GM21619 (cell line): ENCODE measurements at regions not wholly inside any gene's neighbourhood (a gene's known extent, or its start where the extent isn't known, plus 50 kb on each side); places are given as distances from the start of the nearest gene placed in this dataset.
"Not testable (repeated sequence)": the region's sequence is repeated elsewhere in the genome, so short reads cannot be mapped to it uniquely, and the experiment has no call there.

Experiments used
- ATAC-seq: cut with Tn5 transposase; IDR thresholded peaks from one replicate; pipeline ENCODE4 v1.9.1; 2021; ENCODE audit not compliant: unreplicated experiment

DNA sequence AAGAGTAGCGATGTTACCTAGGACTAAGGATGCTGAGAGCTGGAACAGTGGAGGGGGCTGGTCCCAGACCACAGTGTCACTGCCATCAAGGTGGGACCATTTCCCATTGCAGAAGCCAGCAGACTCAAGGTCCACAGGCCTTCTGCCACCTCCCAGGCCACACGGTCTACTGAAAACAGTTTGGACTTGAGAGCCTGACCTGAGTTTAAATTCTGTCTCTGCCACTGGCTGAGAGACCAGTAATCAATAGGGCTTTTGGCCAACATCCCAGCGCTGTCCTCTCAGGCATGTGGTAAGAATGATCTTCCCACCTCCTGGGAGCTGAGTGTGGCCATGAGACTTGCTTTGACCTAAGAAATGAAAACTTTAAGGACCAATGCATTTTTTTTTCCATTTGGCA is 331.4 kb upstream of the CDH5 start:
- no peak for ATAC-seq

DNA sequence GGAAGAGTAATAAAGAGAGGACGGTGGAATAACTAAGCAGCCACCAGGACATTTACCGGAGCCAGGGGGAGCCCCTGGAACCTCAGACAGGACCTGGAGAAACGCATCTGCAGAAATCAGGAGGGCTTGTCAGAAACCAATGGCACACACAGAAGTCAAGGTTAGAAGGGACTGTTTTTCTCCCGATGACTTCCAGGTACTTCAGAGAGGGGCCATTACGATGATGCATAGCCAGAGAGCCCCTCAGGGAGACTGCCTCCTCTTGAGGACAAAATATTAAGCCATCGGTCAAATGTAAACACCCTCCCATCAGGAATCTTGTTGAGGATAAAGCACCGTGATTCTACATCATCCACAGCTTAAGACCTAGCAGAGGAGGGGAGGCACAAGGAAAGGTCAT is 333.6 kb upstream of the CDH5 start:
- ATAC-seq = no peak

DNA sequence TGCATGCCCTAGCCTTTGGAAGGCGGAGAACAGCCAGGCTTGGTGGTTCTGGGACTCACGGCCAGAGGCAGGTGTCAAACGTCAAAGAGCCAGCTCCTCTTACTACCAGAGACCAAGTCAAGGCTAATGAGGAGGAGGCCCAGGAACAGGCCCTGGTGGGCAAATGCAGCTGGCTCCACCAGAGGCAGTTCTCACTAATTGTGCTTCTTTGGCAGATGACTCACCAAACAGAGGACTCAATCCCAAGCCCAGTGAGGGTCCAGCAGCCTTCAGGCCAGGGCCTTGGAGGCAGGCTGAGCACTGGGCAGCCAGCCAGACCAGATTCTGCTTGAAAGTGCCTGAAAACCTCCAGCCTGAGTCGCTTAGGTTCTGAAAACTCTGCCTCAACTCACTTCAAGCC is 336.5 kb upstream of the CDH5 start:
- ATAC-seq = no peak

DNA sequence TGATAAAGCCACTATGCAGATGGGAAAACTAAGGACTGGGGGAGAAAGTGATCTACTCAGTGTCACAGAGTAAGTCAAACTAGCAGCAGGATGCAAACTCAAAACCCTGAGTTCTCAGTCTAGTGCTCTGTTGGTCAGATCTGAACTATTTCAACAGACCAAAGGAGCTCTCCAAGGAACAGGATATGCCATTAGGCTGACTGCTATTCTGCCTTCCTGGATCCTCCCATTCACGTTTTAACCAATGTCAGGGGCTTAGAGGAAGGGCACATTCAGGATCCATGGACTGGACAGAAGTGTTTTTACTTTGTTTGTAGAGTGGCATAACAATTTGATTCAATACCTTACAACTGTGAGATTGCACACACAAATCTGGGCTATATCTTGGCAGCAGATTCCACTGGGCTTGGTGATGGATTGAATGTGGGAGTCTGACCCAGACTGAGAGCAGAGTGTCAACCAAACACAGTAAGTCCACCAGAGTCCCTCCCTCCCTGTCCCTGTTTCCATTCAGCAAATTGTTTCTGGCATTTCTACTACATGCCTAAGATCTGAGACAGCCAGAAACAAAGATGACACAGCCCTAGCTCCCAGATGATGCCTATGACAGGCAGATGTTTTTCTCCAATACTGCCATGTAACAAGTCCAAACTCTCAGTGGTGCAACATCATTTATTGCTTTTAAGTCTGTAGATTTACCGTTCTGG is 337.8 kb upstream of the CDH5 start:
- ATAC-seq = no peak

DNA sequence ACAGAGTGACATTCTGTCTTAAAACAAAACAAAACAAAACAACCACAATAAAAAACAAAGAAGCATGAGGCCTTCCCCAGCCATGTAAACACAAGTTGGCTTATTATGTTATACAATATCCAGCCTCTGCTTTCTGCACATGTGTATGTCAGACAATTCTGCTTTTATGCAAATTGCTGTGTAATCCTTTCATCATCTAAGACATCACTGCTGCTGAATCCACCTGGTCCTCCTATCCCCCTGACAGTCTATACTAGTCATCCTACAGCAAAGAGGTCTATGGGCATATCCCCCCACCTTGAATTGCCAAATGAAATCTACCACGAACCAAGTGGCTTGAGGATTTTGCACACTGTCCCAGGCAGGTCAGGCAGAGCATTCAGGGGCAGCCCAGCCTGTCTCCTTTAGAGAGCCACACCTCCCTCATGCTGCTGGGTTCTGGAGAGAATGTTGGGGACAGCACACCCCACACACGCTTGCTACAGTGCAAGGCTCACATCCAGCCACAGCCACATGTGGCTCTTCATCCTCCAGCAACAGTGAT is 339.6 kb upstream of the CDH5 start:
- no peak for ATAC-seq

DNA sequence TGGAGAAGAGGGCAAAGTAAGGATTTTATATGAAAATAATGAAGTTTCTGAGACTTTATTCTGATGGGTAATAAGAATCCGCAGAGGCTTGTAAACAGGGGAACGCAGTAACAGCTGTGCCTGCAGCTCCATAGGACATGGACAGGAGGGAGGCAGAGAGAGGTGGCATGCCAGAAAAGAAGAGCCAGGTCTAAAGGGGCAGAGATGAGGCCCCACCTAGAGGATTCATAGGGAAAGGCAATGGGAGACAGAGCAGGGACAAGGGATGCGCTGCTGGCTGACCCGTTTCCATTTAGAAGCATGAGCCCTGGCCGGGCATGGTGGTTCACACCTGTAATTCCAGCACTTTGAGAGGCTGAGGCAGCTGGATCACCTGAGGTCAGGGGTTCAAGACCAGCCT is 340.3 kb upstream of the CDH5 start:
- ATAC-seq = no peak

DNA sequence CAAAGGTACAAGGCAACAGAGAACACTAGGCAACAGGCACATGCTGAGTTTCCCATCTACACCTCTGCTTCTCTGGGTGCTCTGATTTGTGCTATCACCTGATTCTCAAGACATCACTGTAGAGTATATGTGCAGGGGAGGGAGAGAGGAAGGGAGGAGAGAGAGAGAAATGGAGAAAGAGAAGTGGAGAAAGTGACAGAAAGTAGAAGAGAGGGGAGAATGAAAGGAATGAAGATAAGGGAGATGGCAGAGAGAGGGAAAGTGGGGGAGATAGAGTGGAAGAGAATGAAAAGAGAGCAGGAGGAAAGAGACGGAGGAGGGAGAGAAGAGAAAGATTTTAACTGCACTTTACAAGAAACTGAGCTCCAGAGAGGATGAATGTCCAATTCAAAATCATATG is 340.7 kb upstream of the CDH5 start:
- ATAC-seq = no peak

DNA sequence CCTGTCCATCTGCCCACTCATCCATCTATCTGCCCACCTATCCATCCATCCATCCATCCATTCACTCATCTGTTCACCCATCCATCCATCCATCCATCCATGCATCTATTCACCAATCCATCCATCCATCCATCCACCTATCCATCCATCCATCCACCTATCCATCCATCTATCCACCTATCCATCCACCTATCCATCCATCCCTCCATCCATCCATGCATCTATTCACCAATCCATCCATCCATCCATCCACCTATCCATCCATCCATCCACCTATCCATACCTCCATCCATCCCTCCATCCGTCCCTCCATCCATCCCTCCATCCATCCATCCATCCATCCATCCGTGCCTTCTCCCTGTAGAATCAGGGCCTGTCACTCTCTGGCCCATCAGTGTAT is 341.9 kb upstream of the CDH5 start:
- not testable (repeated sequence) for ATAC-seq

DNA sequence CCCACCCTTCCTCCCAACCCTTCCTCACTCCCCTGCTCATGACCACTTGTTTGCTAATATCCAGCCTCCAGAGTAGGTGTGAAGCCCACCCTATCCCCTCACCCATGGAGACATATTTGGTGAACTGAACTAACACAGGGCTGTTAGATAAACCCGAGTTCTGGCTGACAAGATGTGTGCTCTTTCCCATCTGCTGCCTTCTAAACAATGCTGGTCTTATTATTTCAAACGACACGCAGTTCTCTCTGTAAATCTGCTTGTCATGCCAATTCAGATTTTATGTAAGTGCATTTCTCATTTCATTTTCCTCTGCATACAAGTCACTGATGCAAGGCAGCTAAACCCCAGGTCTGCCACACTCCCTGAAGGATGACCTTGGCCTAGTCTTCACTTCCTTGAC is 343.0 kb upstream of the CDH5 start:
- ATAC-seq = no peak

DNA sequence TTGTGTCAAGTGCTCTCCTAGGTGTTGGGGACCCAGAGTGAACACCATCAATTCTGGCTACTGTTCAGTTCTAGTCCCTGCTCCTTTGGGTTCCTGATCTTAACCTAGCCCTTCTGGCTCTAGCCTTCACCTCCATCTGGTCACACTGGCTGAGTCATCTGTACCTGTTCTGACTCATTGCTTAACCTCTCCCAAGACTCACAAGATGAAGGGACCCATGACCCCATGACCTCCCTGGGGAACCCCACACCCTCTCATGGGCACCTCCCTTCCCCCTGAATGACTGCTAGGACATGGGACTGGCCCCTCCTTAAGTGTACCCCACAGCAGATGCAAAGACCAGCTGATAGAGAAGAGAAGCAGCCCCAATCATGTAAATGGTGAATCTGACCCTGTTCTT is 345.8 kb upstream of the CDH5 start:
- no peak for ATAC-seq

DNA sequence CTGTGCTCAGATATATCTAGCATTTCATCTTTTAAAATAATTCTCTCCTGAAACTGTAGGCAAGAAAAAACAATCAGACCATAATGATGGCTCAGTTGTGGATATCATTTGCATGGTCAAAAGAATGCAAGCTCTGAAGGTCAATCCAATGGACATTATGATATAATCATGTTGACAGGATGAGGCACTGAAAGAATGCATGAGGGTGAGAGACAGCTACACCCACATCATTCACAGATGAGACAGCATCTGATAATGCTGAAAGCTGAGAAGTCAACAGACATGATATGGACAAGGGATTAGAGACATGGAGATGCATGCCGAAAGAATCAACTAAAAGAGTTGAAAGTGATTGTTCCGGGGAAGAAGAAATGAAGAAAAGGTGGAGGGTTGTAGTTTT is 346.4 kb upstream of the CDH5 start:
- no peak for ATAC-seq

DNA sequence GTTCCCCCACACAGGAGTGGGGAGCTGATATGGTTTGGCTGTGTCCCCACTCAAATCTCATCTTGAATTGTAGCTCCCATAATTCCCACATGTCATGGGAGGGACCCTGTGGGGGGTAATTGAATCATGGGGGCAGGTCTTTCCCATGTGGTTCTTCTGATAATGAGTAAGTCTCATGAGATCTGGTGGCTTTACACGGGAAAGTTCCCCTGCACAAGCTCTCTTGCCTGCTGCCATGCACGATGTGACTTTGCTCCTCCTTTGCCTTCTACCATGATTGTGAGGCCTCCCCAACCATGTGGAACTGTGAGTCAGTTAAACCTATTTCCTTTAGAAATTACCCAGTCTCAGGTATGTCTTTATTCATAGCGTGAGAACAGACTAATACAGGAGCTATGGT is 347.0 kb upstream of the CDH5 start:
- not testable (repeated sequence) for ATAC-seq

DNA sequence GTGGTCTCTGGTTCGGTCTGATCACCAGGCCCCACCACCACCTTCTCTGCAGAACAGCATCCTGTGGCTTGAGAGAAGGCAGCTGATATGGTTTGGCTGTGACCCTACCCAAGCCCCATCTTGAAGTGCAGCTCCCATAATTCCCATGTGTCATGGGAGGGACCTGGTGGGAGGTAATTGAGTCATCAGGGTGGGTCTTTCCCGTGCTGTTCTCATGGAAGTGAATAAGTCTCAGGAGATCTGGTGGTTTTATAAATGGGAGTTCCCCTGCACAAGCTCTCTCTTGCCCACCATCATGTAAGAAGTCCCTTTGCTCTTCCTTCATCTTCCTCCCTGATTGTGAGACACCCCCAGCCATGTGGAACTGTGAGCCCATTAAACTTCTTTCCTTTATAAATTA is 352.3 kb upstream of the CDH5 start:
- ATAC-seq = no peak

DNA sequence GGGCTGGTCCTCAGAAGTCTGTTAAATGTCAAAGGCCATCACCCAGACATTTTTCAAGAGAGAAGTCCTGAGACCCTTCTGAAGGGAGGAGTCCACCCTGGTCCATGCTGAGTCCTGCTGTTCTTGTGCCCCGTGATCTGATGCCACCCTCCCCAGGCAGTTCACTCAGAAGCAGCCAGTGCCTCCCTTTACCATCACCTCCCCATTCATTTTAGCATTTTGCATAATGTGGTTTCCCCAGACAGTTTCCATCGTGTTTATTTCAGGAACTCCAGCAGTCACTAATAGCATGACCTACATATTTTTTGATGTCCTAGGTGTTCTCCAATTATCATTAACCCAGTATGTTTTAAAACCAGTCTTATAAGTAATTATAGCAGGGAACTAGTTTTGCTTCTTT is 353.0 kb upstream of the CDH5 start:
- ATAC-seq = no peak

DNA sequence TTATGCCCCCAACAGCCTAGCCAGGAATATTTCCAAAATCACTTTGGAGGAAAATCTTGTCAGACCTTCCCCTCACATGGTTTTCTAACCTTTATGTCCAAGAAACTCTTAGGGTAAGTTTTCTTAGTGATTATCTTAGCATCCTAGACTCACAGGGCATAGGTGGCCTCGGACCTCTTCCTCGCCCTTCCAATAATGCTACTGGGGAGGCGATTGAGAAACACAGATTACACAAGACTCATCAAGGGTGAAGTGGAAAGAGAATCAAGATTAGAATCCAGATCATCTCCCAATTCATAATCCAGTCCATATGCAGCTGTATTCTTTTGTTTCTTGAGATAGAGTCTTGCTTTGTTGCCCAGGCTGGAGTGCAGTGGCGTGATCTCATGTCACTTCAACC is 358.4 kb upstream of the CDH5 start:
- no peak for ATAC-seq

DNA sequence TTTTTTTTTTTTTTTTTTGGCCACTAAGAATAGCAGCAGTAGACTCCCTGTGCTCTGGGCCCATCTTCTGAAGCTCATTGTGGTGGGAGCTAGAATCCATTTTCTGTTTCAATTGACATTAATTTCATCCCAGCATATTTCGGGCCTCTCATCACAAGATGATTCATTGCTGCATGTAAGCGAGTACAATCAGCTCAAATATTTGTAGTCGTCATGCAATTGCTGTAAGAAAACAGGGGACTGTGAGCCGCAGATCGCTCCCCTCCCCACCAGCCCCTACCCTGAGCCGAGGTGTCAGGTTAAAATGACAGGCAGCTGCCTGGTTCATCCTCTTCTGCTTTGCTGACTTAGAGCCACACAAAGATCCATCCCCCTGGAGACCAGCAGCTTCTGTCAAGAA is 358.8 kb upstream of the CDH5 start:
- ATAC-seq = no peak

DNA sequence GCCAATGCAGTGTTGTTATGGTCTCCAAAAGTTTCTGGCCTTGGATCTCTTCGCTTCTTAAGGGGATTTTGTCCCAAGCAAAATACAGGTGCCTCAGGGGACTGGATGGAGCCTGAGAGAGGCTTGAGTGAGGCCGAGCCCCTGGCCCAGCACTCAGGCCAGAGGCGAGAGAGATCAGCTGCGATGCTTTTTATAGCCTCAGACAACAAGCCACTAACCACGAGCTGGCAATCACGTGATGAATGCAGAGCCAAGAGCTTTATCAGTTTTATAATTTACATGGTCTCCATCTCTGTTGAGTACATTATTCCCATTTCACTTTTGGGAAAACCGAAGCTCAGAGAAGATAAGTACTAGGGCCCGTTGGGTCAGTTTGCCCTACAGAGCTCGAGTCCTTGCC is 360.0 kb upstream of the CDH5 start:
- ATAC-seq = no peak

DNA sequence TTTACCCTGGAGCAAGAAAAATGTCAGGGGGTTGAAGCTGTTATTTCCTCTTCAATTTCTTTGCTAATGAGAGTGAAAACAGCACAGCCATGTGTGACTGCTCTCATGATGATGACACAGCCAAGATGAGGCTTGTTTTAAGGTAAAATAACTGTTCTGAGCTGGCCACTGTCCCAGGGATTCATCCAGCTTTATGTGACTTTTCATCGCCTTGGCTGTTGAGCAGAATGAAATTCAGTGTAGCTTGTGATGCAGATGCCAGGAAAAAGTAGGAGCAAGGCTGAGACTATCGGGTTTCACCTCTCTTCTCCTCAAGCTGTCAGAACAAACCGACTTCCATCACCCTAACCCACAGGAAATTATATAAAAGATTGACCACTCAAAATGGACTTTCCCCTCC is 361.8 kb upstream of the CDH5 start:
- ATAC-seq = no peak

DNA sequence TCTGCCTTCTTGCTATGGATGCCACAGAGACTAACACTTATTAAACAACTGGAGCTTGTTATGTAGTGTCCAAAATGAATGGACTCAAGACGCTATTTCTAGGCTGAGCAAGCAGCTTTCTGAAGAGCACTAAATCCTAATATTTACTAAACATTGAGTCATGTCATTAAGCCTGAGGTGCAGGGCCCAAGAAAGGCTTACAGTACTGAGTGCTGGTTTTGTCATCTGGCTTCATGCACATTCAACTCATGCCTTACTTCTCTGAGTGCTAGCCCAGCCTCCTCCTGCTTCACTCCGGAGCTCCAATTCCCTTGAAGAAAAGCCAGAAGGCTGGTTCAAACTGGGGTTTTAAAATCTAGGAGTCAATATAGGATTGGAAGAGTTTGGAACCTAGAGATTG is 363.3 kb upstream of the CDH5 start:
- ATAC-seq = no peak

DNA sequence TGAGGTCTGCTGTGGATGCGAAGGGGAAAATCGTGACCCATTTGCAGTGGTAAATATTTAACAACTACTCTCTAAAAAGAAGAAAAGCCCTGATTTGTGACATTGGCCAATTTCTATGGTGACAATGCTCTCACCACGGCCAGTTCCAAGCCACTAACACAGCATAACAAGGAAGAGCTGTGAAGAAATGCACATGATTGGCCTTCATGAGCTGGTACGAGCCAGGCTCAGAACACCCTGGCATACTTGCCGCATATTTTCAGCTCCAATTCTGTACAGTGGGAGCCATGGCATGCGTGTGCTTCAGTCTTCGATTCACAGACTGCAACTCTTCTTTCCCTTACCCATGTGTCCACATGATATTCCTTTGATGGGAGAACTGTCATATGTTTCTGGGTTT is 363.9 kb upstream of the CDH5 start:
- no peak for ATAC-seq

DNA sequence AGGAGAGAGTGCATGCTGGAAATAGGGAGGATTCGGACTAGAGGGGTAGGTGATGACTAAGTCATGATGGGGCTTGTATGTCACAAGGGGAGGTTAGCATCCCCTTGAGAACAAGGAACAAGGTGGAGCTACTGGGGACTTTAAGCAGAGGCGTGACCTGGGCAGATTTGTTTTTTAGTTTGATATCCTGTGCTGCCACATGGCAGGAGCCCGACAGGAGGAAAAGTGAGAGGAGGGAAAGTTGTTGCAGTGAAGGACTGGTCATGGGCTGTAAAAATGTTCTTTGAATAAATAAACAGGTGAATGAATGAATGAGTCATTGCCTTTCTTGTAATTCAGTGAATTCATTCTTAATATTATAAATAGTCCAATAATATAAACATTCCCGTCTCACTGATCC is 365.1 kb upstream of the CDH5 start:
- no peak for ATAC-seq

DNA sequence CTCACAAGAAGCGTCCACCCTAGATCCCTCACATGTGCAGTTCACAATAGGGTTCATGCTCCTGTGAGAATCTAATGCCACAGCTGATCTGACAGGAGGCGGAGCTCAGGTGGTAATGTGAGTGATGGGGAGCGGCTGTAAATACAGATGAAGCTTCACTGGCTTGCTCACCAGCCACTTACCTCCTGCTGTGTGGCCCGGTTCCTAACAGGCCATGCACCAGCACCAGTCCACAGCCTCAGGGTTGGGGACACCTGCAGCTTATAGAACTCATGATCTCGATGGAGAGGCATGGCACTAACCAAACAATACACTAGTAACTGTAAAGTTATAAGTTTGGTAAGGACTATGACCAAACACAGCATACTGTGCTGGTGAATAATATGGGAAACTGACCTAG is 368.0 kb upstream of the CDH5 start:
- ATAC-seq = no peak

DNA sequence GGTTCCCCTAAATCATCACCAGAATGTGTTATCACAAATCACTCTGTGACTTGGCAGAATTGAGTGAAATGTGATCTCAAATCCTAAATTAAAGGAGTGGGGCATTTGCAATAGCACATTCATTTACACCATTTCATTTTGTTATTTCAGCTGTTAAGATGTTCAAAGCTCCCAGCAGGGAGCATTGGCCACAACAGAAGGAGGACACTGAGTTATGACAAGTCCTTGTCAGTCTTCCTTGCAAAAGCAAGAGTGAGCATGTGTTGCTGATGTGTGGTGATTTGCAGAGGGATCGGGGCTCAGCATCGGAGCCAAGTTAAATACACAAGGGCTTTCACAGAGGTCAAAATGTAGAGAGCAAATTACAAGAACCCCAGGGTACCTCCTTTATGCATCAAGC is 372.2 kb upstream of the CDH5 start:
- ATAC-seq = no peak
